ENCODE measurements at regions not wholly inside any gene's neighbourhood (a gene's known extent, or its start where the extent isn't known, plus 50 kb on each side); places are given as distances from the start of the nearest gene placed in this dataset.

- TF ChIP-seq, protein P1, sequence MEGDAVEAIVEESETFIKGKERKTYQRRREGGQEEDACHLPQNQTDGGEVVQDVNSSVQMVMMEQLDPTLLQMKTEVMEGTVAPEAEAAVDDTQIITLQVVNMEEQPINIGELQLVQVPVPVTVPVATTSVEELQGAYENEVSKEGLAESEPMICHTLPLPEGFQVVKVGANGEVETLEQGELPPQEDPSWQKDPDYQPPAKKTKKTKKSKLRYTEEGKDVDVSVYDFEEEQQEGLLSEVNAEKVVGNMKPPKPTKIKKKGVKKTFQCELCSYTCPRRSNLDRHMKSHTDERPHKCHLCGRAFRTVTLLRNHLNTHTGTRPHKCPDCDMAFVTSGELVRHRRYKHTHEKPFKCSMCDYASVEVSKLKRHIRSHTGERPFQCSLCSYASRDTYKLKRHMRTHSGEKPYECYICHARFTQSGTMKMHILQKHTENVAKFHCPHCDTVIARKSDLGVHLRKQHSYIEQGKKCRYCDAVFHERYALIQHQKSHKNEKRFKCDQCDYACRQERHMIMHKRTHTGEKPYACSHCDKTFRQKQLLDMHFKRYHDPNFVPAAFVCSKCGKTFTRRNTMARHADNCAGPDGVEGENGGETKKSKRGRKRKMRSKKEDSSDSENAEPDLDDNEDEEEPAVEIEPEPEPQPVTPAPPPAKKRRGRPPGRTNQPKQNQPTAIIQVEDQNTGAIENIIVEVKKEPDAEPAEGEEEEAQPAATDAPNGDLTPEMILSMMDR (IDR thresholded peaks at IDR 0.05): no peak
- no peak for TF ChIP-seq POLR2A (IDR thresholded peaks at IDR 0.05)
- no peak for DNase-seq
- Histone ChIP-seq H3K9me3 (no peaks in the 10 kb centered on the region), H3K36me3 (no peaks in the 10 kb centered on the region), H3K27ac (no peak overlapping the region), H3K27me3 (no peaks in the 10 kb centered on the region), H3K4me3 (no peak overlapping the region), H3K4me1 (no peaks in the 10 kb centered on the region)
These were observed 491.1 kb upstream of the LRRC7 start for GRCh38 chr1:69076631-69077030.

DNA sequence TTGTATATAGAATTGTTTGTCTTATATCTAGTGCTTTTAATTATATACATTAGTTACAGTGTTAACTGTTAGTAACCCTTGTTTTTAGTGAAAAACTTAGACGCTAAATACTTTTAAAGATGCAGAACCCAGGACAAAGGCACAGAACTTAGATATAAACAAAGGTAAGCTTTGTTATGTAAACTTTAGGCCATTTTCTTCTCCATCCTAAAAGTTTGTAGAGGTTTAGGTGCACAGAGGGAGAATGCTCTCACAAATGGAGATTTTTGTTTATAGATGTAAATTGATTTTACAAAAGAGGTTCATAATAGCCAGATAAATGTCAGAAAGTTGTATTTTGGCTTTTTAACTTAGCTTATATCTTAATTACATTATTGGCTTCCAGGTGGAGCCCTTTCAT lies 490.5 kb upstream of the LRRC7 start:
- no peak for DNase-seq
- TF ChIP-seq, protein P1 (IDR thresholded peaks at IDR 0.05): no peak
- no peak for TF ChIP-seq POLR2A (IDR thresholded peaks at IDR 0.05)
- Histone ChIP-seq H3K9me3 (no peaks in the 10 kb centered on the region), H3K27me3 (no peaks in the 10 kb centered on the region), H3K4me3 (no peak overlapping the region), H3K36me3 (no peaks in the 10 kb centered on the region), H3K27ac (no peak overlapping the region), H3K4me1 (no peaks in the 10 kb centered on the region)

- no peak overlapping the region for H3K27ac ChIP-seq
- TF ChIP-seq POLR2A (IDR thresholded peaks at IDR 0.05): no peak
- TF ChIP-seq, protein P1 (IDR thresholded peaks at IDR 0.05): no peak
These were observed 490.1 kb upstream of the LRRC7 start for GRCh38 chr1:69077633-69078032.

DNA sequence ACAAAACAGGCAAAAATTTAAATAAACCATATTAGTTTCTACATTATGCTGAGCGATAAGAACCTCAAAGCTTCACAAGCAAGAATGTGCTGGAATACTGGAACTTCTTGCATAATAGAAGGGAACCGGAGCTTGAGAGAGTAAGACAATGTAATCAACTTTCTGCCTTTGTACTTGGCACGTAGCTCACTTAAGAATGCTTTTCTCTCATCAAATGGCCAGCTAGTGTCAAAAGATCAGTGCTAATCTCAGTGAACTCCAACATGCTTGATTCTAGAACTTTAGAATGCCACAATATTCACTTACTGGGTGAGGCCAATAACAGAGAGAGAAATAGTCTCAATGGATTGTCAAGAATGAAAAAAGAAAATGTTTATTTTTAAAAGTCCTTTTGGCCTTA lies 486.1 kb upstream of the LRRC7 start:
- TF ChIP-seq, protein P1 (IDR thresholded peaks at IDR 0.05): no peak
- no peak for TF ChIP-seq POLR2A (IDR thresholded peaks at IDR 0.05)
- Histone ChIP-seq H3K36me3 (no peaks in the 10 kb centered on the region), H3K9me3 (no peaks in the 10 kb centered on the region), H3K4me3 (no peak overlapping the region), H3K4me1 (no peaks in the 10 kb centered on the region), H3K27ac (no peak overlapping the region), H3K27me3 (no peaks in the 10 kb centered on the region)
- DNase-seq: no peak

More at GRCh38 chr1:69077633-69078032, 490.1 kb upstream of the LRRC7 start:
- H3K36me3 ChIP-seq: no peaks in the 10 kb centered on the region
- H3K27me3 ChIP-seq: no peaks in the 10 kb centered on the region
- H3K9me3 ChIP-seq: no peaks in the 10 kb centered on the region
- no peak overlapping the region for H3K4me3 ChIP-seq
- no peaks in the 10 kb centered on the region for H3K4me1 ChIP-seq
- no peak for DNase-seq

DNA sequence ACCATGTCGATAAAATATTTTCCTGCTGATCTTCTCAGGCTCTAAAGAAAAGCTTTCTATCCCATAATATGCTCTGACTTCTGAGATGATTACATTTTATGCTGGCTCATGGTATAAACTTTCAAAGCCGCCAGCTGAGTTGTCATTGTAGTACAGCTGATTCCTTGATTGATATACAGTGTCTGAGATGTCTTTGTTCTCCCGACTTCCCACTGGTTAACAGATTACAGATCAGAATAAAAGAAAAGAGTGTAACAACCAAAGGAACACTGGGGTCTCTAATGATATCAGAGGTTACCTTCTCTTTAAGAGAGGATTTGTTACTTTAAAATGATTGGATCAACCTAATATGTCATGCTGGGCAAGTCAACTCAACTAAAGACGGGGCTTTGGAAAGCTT lies 485.4 kb upstream of the LRRC7 start:
- no peaks in the 10 kb centered on the region for H3K4me1 ChIP-seq
- TF ChIP-seq POLR2A (IDR thresholded peaks at IDR 0.05): no peak
- TF ChIP-seq, protein P1 (IDR thresholded peaks at IDR 0.05): no peak
- no peaks in the 10 kb centered on the region for H3K9me3 ChIP-seq
- no peak for DNase-seq
- no peak overlapping the region for H3K27ac ChIP-seq
- no peak overlapping the region for H3K4me3 ChIP-seq
- H3K36me3 ChIP-seq: no peaks in the 10 kb centered on the region
- H3K27me3 ChIP-seq: no peaks in the 10 kb centered on the region

- no peaks in the 10 kb centered on the region for H3K4me1 ChIP-seq
- no peak for DNase-seq
- no peaks in the 10 kb centered on the region for H3K36me3 ChIP-seq
- no peak overlapping the region for H3K27ac ChIP-seq
- no peaks in the 10 kb centered on the region for H3K27me3 ChIP-seq
- H3K9me3 ChIP-seq: no peaks in the 10 kb centered on the region
- TF ChIP-seq, protein P1 (IDR thresholded peaks at IDR 0.05): no peak
- no peak for TF ChIP-seq POLR2A (IDR thresholded peaks at IDR 0.05)
- H3K4me3 ChIP-seq: no peak overlapping the region
These were observed 481.6 kb upstream of the LRRC7 start for GRCh38 chr1:69086148-69086547.
